ENCODE measurements at regions not wholly inside any gene's neighbourhood (a gene's known extent, or its start where the extent isn't known, plus 50 kb on each side); places are given as distances from the start of the nearest gene placed in this dataset.

DNA sequence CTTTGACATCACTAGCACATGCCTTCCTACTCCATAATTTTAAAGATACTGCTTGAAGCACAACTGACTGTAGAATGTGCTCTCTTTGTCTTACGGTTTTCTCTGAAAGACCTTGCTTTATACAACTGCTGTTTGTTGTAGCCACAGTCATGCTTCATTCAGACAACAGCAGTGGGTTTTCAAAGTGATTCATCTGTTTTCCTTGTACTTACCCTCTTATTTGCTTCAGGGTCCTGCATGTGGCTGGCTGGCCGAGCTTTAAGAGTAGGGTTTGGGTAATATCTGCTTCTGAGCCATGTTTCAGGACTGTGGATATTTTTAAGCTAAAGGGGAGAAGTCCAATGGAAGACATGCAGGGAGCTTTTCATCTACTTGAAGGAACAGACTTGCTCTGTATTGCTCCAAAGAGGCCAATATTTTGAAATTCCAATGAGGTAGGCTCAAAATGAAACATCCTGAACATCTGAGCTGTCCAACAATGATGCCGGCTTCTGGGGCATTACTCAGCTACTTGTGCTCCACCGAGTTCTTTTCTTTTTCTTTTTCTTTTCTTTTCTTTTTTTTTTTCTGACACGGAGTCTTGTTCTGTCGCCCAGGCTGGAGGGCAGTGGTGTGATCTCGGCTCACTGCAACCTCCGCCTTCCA, 160.2 kb upstream of the SGK1 start:
- H3K9me2 ChIP-seq (replicated peaks; ENCODE audit: insufficient read depth, low read length) = no peaks in the 10 kb centered on the region
- H2AFZ ChIP-seq (ENCODE audit: low read length) = no peak overlapping the region
- H3K9ac ChIP-seq (ENCODE audit: low read length) = no peak overlapping the region
- no peak overlapping the region for H3K27ac ChIP-seq (ENCODE audit: low read length)
- H3K27me3 ChIP-seq (ENCODE audit: low read length) = no peaks in the 10 kb centered on the region
- H3K4me2 ChIP-seq (ENCODE audit: low read depth, low read length, poor library complexity, severe bottlenecking) = no peak overlapping the region
- no peaks in the 10 kb centered on the region for H3K4me1 ChIP-seq (ENCODE audit: low read length)
- no peaks in the 10 kb centered on the region for H4K20me1 ChIP-seq (ENCODE audit: insufficient read depth, low read depth, low read length)
- H3K4me3 ChIP-seq (ENCODE audit: low read length) = no peak overlapping the region
- DNase-seq = no peak
- no peaks in the 10 kb centered on the region for H3K9me3 ChIP-seq (ENCODE audit: low read length)
- H3K36me3 ChIP-seq (ENCODE audit: insufficient read depth, low read length) = no peaks in the 10 kb centered on the region
- no peaks in the 10 kb centered on the region for H3K79me2 ChIP-seq (ENCODE audit: low read length)

DNA sequence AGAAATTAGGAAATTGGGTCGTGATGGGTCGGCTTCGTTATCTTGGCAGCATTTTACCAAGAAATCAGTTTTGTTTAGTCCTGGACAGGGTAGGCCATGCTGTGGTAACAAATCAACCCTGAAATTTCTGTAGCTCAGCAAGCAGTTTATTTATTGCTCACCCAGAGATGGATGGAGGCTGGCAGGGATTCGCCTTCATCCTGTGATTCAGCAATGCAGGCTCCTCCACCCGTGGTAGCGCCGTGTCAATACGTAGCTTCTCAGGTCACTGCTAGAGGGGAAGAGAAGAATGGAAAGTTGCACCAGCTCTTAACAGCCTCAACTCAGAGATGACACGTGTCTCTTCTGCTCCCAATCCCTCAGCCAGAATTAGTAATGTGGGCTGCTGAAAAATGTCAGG, 157.0 kb upstream of the SGK1 start:
- H3K27ac ChIP-seq (ENCODE audit: low read length) = no peak overlapping the region
- no peak overlapping the region for H3K4me3 ChIP-seq (ENCODE audit: low read length)
- H3K9me3 ChIP-seq (ENCODE audit: low read length) = no peaks in the 10 kb centered on the region
- H3K36me3 ChIP-seq (ENCODE audit: insufficient read depth, low read length) = no peaks in the 10 kb centered on the region
- H3K4me2 ChIP-seq (ENCODE audit: low read depth, low read length, poor library complexity, severe bottlenecking) = no peak overlapping the region
- H3K79me2 ChIP-seq (ENCODE audit: low read length) = no peaks in the 10 kb centered on the region
- no peak for DNase-seq
- H3K4me1 ChIP-seq (ENCODE audit: low read length) = no peaks in the 10 kb centered on the region
- H2AFZ ChIP-seq (ENCODE audit: low read length) = no peak overlapping the region
- H3K27me3 ChIP-seq (ENCODE audit: low read length) = no peaks in the 10 kb centered on the region
- no peak overlapping the region for H3K9ac ChIP-seq (ENCODE audit: low read length)
- no peaks in the 10 kb centered on the region for H3K9me2 ChIP-seq (replicated peaks; ENCODE audit: insufficient read depth, low read length)
- no peaks in the 10 kb centered on the region for H4K20me1 ChIP-seq (ENCODE audit: insufficient read depth, low read depth, low read length)

DNA sequence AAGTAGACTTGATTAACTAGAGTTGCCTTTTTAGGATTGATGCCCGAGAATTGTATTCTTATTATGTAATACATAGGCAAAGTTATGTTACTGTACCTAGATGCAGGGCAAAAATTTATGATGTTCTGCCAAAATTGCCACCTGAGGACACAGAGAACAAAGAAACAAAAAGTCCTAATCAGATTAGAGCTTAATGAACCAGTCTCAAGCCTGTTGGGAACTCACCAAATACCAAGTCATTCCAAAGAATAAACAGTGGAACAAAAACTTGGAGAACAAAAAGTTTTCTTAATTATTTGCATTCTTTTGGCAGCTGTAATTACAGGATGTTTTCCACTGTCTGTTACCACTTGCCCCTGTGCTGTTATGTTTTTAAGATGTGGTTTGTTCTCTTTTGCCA, 154.7 kb upstream of the SGK1 start:
- no peaks in the 10 kb centered on the region for H3K27me3 ChIP-seq (ENCODE audit: low read length)
- H4K20me1 ChIP-seq (ENCODE audit: insufficient read depth, low read depth, low read length) = no peaks in the 10 kb centered on the region
- no peaks in the 10 kb centered on the region for H3K9me3 ChIP-seq (ENCODE audit: low read length)
- no peaks in the 10 kb centered on the region for H3K36me3 ChIP-seq (ENCODE audit: insufficient read depth, low read length)
- H3K9me2 ChIP-seq (replicated peaks; ENCODE audit: insufficient read depth, low read length) = no peaks in the 10 kb centered on the region
- H3K9ac ChIP-seq (ENCODE audit: low read length) = no peak overlapping the region
- H3K79me2 ChIP-seq (ENCODE audit: low read length) = no peaks in the 10 kb centered on the region
- no peaks in the 10 kb centered on the region for H3K4me1 ChIP-seq (ENCODE audit: low read length)
- H3K4me3 ChIP-seq (ENCODE audit: low read length) = no peak overlapping the region
- no peak for DNase-seq
- H3K4me2 ChIP-seq (ENCODE audit: low read depth, low read length, poor library complexity, severe bottlenecking) = no peak overlapping the region
- H3K27ac ChIP-seq (ENCODE audit: low read length) = no peak overlapping the region
- no peak overlapping the region for H2AFZ ChIP-seq (ENCODE audit: low read length)

GRCh38 chr6:134472046-134472445, 154.1 kb upstream of the SGK1 start:
- Histone ChIP-seq H3K4me3 (ENCODE audit: low read length) (no peak overlapping the region), H3K4me1 (ENCODE audit: low read length) (no peaks in the 10 kb centered on the region), H3K79me2 (ENCODE audit: low read length) (no peaks in the 10 kb centered on the region), H3K36me3 (ENCODE audit: insufficient read depth, low read length) (no peaks in the 10 kb centered on the region), H3K4me2 (ENCODE audit: low read depth, low read length, poor library complexity, severe bottlenecking) (no peak overlapping the region), H3K9ac (ENCODE audit: low read length) (no peak overlapping the region), H3K27me3 (ENCODE audit: low read length) (no peaks in the 10 kb centered on the region), H4K20me1 (ENCODE audit: insufficient read depth, low read depth, low read length) (no peaks in the 10 kb centered on the region), H3K9me3 (ENCODE audit: low read length) (no peaks in the 10 kb centered on the region), H2AFZ (ENCODE audit: low read length) (no peak overlapping the region), H3K9me2 (replicated peaks; ENCODE audit: insufficient read depth, low read length) (no peaks in the 10 kb centered on the region), H3K27ac (ENCODE audit: low read length) (no peak overlapping the region)
- DNase-seq = no peak

DNA sequence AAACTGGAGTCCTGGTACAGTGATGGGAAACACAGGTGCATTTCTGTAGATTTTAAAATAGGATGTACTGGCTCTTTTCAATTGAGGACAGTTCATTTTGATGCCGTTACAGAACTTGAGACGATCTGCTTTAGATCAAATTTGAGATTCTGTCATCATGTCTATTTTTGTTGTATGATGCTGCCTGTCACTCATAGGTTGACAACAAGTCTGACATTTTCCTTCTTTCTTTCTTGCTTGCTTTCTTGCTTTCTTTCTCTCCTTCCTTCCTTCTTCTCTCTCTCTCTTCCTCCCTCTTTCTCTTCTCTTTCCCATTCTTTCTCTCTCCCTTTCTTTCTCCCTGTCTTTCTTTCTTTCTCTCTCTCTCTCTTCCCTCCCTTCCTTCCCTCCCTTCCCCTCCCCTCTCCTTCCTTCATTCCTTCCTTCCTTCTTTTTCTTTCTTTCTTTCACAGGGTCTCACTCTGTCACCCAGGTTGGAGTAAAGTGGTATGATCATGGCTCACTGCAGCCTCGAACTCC, 152.6 kb upstream of the SGK1 start:
- Histone ChIP-seq H3K9ac (ENCODE audit: low read length) (no peak overlapping the region), H4K20me1 (ENCODE audit: insufficient read depth, low read depth, low read length) (no peaks in the 10 kb centered on the region), H3K9me2 (replicated peaks; ENCODE audit: insufficient read depth, low read length) (no peaks in the 10 kb centered on the region), H3K4me3 (ENCODE audit: low read length) (no peak overlapping the region), H3K36me3 (ENCODE audit: insufficient read depth, low read length) (no peaks in the 10 kb centered on the region), H3K9me3 (ENCODE audit: low read length) (no peaks in the 10 kb centered on the region), H3K27me3 (ENCODE audit: low read length) (no peaks in the 10 kb centered on the region), H2AFZ (ENCODE audit: low read length) (no peak overlapping the region), H3K27ac (ENCODE audit: low read length) (no peak overlapping the region), H3K4me2 (ENCODE audit: low read depth, low read length, poor library complexity, severe bottlenecking) (no peak overlapping the region), H3K4me1 (ENCODE audit: low read length) (no peaks in the 10 kb centered on the region), H3K79me2 (ENCODE audit: low read length) (no peaks in the 10 kb centered on the region)
- DNase-seq = no peak

DNA sequence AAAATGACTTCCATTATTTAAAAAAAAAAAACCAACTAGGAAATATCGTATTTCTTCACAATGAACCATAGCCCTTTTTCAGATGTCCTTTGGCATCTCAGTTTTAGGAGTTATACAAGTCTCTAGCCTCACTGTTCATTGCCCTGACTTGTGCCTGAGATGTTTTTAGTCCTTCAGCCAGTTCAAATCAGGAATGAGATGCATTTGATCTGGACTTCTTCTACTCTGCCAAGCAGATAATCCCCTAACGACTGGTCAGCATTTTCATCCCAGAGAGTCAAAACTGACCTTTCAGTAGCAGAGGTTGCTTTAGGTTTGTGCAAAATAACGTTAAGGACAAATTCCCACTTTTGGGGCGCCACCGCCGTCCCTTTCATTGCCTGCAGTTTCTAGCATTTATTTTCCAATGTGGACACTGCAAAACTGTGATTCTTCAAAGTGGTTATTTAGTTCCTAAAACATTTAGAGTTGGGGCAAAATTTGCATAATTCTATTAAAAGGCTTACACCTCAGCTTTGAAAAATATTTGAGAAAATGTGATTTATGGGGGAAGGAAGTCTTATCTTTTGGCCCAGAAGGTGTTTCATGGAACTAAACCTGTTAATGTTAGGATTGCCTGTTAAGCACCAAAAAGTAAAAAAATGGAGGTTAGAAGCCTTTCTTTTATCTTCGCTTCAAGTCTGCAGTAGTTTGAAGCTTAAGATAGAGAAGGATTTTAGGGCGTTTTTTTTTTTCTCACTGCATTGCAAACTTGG, 152.0 kb upstream of the SGK1 start:
- no peaks in the 10 kb centered on the region for H3K79me2 ChIP-seq (ENCODE audit: low read length)
- H3K9me3 ChIP-seq (ENCODE audit: low read length) = no peaks in the 10 kb centered on the region
- H3K4me3 ChIP-seq (ENCODE audit: low read length) = no peak overlapping the region
- no peak overlapping the region for H2AFZ ChIP-seq (ENCODE audit: low read length)
- H3K27ac ChIP-seq (ENCODE audit: low read length) = no peak overlapping the region
- H3K9ac ChIP-seq (ENCODE audit: low read length) = no peak overlapping the region
- H3K36me3 ChIP-seq (ENCODE audit: insufficient read depth, low read length) = no peaks in the 10 kb centered on the region
- no peaks in the 10 kb centered on the region for H3K9me2 ChIP-seq (replicated peaks; ENCODE audit: insufficient read depth, low read length)
- H3K4me1 ChIP-seq (ENCODE audit: low read length) = no peaks in the 10 kb centered on the region
- no peaks in the 10 kb centered on the region for H3K27me3 ChIP-seq (ENCODE audit: low read length)
- no peak overlapping the region for H3K4me2 ChIP-seq (ENCODE audit: low read depth, low read length, poor library complexity, severe bottlenecking)
- H4K20me1 ChIP-seq (ENCODE audit: insufficient read depth, low read depth, low read length) = no peaks in the 10 kb centered on the region
- no peak for DNase-seq

GRCh38 chr6:134468633-134469032, 150.7 kb upstream of the SGK1 start:
- Histone ChIP-seq H3K27me3 (ENCODE audit: low read length) (no peaks in the 10 kb centered on the region), H3K27ac (ENCODE audit: low read length) (no peak overlapping the region), H2AFZ (ENCODE audit: low read length) (no peak overlapping the region), H3K9ac (ENCODE audit: low read length) (no peak overlapping the region), H3K9me2 (replicated peaks; ENCODE audit: insufficient read depth, low read length) (no peaks in the 10 kb centered on the region), H3K4me2 (ENCODE audit: low read depth, low read length, poor library complexity, severe bottlenecking) (no peak overlapping the region), H3K79me2 (ENCODE audit: low read length) (no peaks in the 10 kb centered on the region), H3K36me3 (ENCODE audit: insufficient read depth, low read length) (no peaks in the 10 kb centered on the region), H4K20me1 (ENCODE audit: insufficient read depth, low read depth, low read length) (no peaks in the 10 kb centered on the region), H3K4me3 (ENCODE audit: low read length) (no peak overlapping the region), H3K4me1 (ENCODE audit: low read length) (no peaks in the 10 kb centered on the region), H3K9me3 (ENCODE audit: low read length) (no peaks in the 10 kb centered on the region)
- DNase-seq = no peak

DNA sequence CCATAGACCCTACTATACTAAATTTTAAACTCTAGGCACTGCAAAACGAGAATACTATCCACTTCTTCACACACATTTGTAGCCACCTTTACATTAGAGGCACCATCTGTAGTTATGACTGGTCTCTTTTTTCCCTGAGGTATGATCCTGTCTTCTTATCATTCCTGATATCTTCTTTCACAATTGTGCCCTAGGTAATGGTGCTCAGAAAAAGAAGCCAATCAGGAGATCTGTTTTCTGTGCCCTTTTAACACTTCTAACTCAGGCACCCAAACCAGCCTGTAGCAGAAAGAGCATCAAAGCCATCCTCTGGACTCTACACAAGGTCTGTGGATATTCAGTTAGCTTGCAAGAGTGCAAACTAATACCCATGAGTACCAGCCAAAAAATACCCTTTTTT, 149.7 kb upstream of the SGK1 start:
- Histone ChIP-seq H3K4me2 (ENCODE audit: low read depth, low read length, poor library complexity, severe bottlenecking) (no peak overlapping the region), H2AFZ (ENCODE audit: low read length) (no peak overlapping the region)

More for the DNA sequence above, 149.7 kb upstream of the SGK1 start:
- Histone ChIP-seq H3K4me1 (ENCODE audit: low read length) (no peaks in the 10 kb centered on the region), H3K9me2 (replicated peaks; ENCODE audit: insufficient read depth, low read length) (no peaks in the 10 kb centered on the region), H3K4me3 (ENCODE audit: low read length) (no peak overlapping the region), H3K79me2 (ENCODE audit: low read length) (no peaks in the 10 kb centered on the region), H3K36me3 (ENCODE audit: insufficient read depth, low read length) (no peaks in the 10 kb centered on the region), H3K27me3 (ENCODE audit: low read length) (no peaks in the 10 kb centered on the region), H3K9ac (ENCODE audit: low read length) (no peak overlapping the region), H4K20me1 (ENCODE audit: insufficient read depth, low read depth, low read length) (no peaks in the 10 kb centered on the region), H3K9me3 (ENCODE audit: low read length) (no peaks in the 10 kb centered on the region), H3K27ac (ENCODE audit: low read length) (no peak overlapping the region)
- DNase-seq = no peak

Measured in Karpas-422 (cell line).